GM19468 (cell line): ENCODE measurements at regions not wholly inside any gene's neighbourhood (a gene's known extent, or its start where the extent isn't known, plus 50 kb on each side); places are given as distances from the start of the nearest gene placed in this dataset.

ENCODE experiments used
- ATAC-seq: cut with Tn5 transposase; IDR thresholded peaks from one replicate; pipeline ENCODE4 v1.9.1; 2021; ENCODE audit warnings: mild to moderate bottlenecking, moderate library complexity, moderate number of reproducible peaks; ENCODE audit not compliant: unreplicated experiment; ENCODE audit errors: extremely low read depth

DNA sequence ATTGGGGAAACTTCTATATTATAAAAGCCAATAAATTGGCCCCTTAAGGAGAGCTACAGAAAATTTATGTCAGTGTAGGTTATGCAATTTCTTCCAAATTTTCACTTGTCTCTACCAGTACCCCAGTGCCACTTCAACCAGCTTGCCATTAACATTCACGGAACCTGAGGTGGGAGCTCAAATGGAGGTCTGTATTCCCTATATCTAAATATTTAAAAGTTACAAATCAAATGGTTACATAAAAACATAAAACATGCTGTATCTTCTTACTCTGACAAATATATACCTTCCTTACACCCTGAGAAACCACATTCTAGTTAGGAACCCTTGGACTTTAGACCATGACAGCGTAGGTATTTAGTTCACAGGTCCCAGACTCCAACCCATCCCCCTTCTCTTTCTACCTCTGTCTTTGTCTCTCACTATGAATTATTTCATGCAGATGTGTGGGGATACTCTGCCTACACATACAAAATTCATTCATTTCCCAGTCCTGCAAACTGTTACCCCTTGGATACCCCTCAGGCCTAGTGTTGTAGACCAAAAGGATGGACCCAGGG lies 127.8 kb upstream of the PMFBP1 start:
- ATAC-seq = no peak

GRCh38 chr16:72298961-72299360 lies 127.0 kb upstream of the PMFBP1 start:
- no peak for ATAC-seq

- no peak for ATAC-seq
Observed at GRCh38 chr16:72295914-72296313, 124.0 kb upstream of the PMFBP1 start.

- no peak for ATAC-seq
Observed at GRCh38 chr16:72291531-72291981, 119.6 kb upstream of the PMFBP1 start.

- no peak for ATAC-seq
Observed at GRCh38 chr16:72291121-72291520, 119.2 kb upstream of the PMFBP1 start.

GRCh38 chr16:72287649-72288048 lies 115.7 kb upstream of the PMFBP1 start:
- ATAC-seq = no peak

- no peak for ATAC-seq
Observed at GRCh38 chr16:72286936-72287620, 115.1 kb upstream of the PMFBP1 start.

DNA sequence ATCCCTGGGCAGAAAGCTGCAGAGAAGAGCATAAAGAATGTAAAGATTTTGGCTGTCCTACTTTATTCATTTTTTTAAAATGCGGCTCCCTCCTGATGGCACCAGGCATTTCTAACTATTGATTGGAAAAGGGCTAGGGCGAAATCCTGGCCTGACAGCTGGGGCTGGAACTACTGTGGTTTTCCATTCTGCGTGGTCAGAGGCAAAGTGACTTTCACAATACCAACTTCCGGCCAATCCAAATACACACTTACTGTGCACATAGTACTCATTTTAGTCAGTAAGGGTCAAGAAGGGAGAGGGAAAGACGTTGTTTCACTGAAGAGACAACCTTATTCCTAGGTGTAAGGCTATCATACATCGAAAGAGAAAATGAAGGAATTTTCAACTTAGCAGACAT lies 113.8 kb upstream of the PMFBP1 start:
- no peak for ATAC-seq

DNA sequence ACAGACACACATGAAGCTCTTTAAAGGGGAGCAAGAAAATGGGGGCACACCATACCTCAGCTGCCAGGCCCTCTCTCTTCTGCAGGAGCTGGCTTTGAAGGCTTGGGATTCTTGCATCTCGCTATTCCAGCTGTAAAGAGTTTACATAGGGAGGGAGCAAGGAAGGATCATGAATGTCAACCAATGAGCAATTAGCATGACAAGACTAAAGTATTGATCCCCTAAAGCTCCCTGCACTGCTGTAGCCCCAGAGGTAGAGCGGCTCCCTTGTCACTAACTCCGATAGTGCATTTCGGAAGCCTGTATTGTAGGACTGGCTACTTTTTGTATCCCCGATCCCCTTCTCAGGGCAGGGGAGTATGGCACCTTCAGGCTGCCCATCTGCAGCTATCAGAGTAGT lies 113.4 kb upstream of the PMFBP1 start:
- ATAC-seq = no peak

DNA sequence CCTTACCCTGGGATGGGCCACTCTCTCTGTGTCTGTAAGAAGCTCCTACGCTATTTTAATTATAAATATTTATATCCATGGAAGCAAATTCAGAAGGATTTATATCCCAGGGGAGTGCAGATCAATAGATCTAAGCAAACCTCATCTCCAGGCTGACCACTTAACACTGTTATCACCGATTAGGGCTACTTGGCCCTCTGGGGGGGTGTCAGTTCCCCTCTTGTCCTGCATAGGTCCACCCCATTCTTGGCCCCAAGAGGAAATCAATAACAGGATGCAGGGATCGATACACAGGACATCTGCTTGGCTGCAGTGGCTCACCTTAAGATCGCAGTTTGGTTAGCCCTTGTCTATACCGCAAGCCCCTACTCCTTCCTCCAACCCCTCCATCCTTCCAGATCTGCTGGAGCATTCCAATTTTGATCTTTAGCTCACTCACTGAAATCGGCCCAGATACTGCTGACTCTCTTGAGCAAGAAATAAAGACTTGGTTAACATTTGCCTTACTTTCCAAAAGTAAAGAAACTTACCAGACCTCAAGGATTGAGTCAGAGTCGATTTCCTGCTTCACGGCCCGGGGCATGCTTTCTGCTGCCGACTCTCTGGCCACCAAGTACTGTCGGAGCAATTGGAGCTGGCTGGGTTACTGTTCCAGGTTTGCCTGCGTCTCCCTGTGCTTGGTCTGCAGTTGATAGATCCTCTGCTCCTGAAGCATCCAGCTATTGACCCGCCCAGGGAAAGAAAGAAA lies 112.3 kb upstream of the PMFBP1 start:
- no peak for ATAC-seq

DNA sequence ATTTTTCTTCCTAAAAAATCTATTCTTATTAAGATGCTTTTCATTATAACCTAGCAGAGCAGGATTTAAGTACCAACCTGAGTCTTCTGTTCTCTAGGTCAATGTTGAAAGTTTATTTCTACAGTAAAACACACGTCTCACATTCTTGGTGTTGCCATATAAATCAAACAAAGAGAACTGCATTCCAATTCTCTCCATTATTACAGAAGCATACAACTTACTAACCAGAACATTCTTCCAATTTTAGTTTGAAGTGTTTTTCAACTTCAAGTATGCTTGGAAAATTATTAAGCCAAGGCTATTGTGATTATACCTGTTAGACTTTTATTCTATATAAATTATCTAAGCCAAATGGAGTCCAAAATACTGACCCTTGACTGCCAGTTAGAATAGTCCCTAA lies 110.4 kb upstream of the PMFBP1 start:
- ATAC-seq = no peak

DNA sequence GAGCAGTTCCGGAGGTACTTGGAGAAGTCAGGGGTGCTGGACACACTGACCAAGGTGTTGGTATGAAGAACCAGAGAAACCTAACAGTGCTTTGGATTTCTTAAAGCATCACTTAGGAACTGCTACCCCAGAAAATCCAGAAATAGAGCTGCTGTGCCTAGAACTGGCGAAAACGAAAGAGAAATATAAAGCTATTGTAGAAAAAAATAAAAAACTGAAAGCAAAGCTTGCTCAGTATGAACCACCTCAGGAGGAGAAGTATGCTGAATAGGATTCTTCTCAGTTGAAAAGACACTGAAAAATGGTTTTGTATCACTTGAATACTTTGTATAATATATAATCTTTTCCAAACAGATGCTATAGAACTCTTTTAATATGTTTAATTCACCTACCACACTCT lies 106.3 kb upstream of the PMFBP1 start:
- no peak for ATAC-seq

GRCh38 chr16:72277749-72278148 lies 105.8 kb upstream of the PMFBP1 start:
- ATAC-seq = no peak

GRCh38 chr16:72271699-72272240 lies 99.8 kb upstream of the PMFBP1 start:
- no peak for ATAC-seq

DNA sequence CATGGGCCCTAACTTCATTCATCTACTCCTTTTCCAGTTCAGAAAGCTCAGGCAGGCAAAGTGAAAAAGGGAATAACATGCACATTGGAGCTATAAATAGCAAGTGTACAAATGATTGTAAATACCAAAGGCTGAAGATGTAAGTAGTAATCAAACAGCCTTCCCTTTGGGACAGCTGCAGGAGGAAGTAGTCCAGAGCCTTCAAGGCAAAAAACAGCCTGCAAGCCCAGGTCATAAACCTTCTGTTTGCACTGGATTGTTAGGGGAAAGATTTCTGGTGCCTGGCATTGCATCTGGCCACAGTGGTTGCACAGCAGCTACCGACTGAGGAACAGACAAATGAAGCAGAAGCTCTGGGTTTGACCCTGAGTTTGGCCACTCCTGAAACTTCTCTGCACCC lies 98.6 kb upstream of the PMFBP1 start:
- no peak for ATAC-seq

- no peak for ATAC-seq
Observed at GRCh38 chr16:72266836-72267235, 94.9 kb upstream of the PMFBP1 start.

GRCh38 chr16:72264771-72265170 lies 92.8 kb upstream of the PMFBP1 start:
- ATAC-seq = no peak

DNA sequence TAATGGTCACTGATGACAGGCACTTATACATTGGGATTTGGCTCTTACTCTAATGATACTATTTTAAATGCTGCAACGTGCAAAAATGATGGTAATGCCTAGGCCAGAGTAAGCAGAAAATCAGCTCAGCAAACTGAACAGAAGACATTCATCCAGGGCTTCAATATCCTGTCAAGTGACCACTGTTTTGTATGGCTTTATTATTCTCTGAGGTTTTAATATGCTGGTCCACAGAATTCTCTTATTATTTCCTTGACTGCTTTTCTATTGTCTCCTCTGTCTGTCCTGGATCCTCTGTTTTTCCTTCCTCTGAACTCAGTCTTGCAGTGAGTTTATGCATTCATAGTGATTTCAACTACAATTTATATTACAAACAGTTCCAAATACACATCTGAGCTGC lies 90.8 kb upstream of the PMFBP1 start:
- no peak for ATAC-seq

- no peak for ATAC-seq
Observed at GRCh38 chr16:72261127-72261526, 89.2 kb upstream of the PMFBP1 start.

GRCh38 chr16:72256398-72257066 lies 84.6 kb upstream of the PMFBP1 start:
- ATAC-seq = no peak

DNA sequence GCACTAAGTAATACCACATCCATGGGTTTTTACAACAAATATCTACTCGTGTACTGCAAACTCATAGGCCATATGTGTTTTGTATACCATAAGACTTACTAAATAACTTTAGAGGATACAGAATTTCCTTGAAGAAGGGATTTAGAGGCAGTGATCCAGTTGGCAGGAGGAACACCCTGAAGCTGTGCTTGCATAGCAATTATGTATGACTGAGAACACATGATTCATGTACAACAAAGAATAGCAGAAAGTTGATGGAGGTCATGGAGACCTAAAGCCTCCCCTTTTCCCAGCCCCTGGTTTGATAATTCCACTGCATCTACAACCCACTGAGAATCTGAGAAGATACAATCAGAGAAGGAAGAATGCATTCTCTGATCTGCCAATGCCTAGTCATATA lies 83.8 kb upstream of the PMFBP1 start:
- ATAC-seq = no peak
